Neuron (in vitro differentiated cells): ENCODE measurements at regions not wholly inside any gene's neighbourhood (a gene's known extent, or its start where the extent isn't known, plus 50 kb on each side); places are given as distances from the start of the nearest gene placed in this dataset.

Experiments
- H2AFZ ChIP-seq: one replicate; pipeline ENCODE4 v1.6.1; 2013; ENCODE audit warnings: low read depth, mild to moderate bottlenecking, inconsistent platforms, low read length, moderate library complexity
- H3K27me3 ChIP-seq: one replicate; pipeline ENCODE4 v1.6.1; 2013; ENCODE audit warnings: low read length; ENCODE audit not compliant: insufficient read depth
- H3K36me3 ChIP-seq: one replicate; pipeline ENCODE4 v1.6.1; 2013; ENCODE audit warnings: low read length; ENCODE audit not compliant: insufficient read depth
- H3K4me1 ChIP-seq: one replicate; pipeline ENCODE4 v1.6.1; 2013; ENCODE audit warnings: low read length; ENCODE audit not compliant: insufficient read depth
- H3K4me3 ChIP-seq: 2 replicates; pipeline ENCODE4 v1.5.1; 2013; ENCODE audit warnings: mild to moderate bottlenecking, low read length, moderate library complexity
- H3K9me3 ChIP-seq: one replicate; pipeline ENCODE4 v1.6.1; 2013; ENCODE audit warnings: low read length

DNA sequence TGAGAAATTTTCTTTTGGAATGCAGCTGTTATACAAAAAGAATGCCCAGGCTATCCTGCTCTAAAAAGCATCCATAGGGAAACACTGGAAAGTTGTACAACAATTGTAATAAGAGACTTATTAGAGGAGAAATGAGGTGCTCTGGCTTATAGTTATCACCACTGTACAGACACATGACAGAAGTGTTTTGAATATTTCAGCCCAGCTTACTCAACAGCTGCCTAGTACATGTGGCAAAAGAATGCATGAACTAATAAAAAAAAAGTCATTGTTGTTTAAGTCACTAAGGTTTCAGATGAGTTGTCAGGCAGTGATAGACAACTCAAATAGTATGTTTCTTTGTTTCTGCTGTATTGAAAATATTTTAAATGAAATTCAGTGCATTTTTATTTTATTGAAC lies 307.7 kb downstream of the GPM6A start:
- H3K27me3 ChIP-seq = no peaks in the 10 kb centered on the region
- H3K9me3 ChIP-seq = no peaks in the 10 kb centered on the region
- H3K4me1 ChIP-seq = no peaks in the 10 kb centered on the region
- H3K4me3 ChIP-seq = no peak overlapping the region
- no peaks in the 10 kb centered on the region for H3K36me3 ChIP-seq
- no peak overlapping the region for H2AFZ ChIP-seq

GRCh38 chr4:175509320-175509719 lies 302.7 kb downstream of the GPM6A start:
- H3K4me1 ChIP-seq = no peaks in the 10 kb centered on the region
- H3K27me3 ChIP-seq = no peaks in the 10 kb centered on the region
- no peaks in the 10 kb centered on the region for H3K36me3 ChIP-seq
- H3K9me3 ChIP-seq = no peaks in the 10 kb centered on the region
- H3K4me3 ChIP-seq = no peak overlapping the region
- H2AFZ ChIP-seq = no peak overlapping the region

DNA sequence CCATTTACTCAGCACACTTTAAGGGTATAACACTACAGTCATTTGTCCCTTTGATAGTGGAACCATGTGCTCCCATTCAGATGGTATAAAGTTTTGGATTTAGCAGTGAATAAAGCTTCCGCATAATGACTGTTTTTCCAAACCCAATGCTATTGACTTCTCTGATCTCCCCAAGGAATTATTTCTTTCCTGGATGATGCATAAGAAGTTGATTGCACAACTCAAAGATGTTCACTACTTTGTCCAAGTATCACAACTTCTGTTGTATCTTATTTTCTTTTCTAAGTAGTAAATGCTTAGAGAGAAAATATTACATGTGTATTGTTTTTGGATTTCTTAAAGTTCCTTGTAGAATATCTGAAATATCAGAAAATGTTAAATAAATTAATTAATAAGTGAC lies 300.2 kb downstream of the GPM6A start:
- Histone ChIP-seq H3K4me3 (no peak overlapping the region), H3K9me3 (no peaks in the 10 kb centered on the region), H3K27me3 (no peaks in the 10 kb centered on the region)

GRCh38 chr4:175514174-175514573 lies 297.9 kb downstream of the GPM6A start:
- Histone ChIP-seq H2AFZ (no peak overlapping the region), H3K4me1 (no peaks in the 10 kb centered on the region), H3K9me3 (no peaks in the 10 kb centered on the region), H3K36me3 (no peaks in the 10 kb centered on the region), H3K4me3 (no peak overlapping the region), H3K27me3 (no peaks in the 10 kb centered on the region)

More for the DNA sequence above, 300.2 kb downstream of the GPM6A start:
- H3K36me3 ChIP-seq = no peaks in the 10 kb centered on the region
- H3K4me1 ChIP-seq = no peaks in the 10 kb centered on the region
- H2AFZ ChIP-seq = no peak overlapping the region

DNA sequence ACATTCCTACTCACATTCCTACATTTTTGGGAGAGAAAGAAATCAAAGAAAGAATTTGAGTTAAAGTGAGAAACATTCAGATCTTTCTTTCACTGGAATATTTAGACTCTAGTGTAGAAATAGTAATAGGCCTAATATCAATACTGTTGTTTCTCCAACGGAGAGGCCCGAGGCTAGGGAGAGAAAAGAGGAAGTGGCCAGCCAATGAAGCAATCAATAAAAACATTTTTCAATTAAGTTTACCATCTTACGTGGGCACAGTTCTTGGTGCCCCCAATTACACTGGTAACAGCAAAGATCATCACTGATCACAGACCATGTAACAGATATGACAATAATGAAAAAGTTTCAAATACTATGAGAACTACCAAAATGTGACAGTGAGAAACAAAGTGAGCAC lies 281.4 kb downstream of the GPM6A start:
- Histone ChIP-seq H3K9me3 (no peaks in the 10 kb centered on the region), H3K27me3 (no peaks in the 10 kb centered on the region), H2AFZ (no peak overlapping the region), H3K36me3 (no peaks in the 10 kb centered on the region), H3K4me3 (no peak overlapping the region), H3K4me1 (no peaks in the 10 kb centered on the region)

DNA sequence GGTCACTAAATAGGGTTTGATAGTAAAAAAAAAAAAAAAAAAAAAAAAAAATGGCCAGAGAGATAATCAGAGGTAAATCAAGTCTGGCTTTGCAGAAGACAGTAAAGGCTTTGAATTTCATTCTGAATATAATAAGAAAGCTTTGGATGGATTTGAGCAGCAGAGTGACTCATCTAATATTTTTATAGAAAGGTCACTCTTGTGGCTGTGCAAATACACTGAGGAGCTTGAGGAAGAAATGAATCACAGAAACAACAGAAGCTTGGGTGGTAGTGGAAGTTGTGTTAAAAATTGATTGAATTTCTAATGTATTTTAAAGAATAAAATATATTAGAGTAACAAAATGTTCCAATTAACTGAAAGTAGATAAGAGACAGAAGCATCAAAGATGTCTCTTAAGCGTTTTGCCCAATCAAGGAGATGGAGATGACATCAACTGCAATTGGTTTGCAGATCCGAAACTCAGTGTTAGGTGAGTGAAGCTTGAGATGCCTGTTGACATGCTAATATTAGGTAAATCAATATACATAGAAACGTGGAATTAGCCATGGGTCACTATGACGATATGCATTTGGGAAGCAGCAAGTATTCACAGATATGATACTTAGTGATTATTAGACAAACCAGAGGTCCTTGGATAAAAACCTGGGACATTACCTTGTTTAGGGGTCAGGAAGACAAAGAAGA lies 280.5 kb downstream of the GPM6A start:
- Histone ChIP-seq H3K4me1 (no peaks in the 10 kb centered on the region), H3K36me3 (no peaks in the 10 kb centered on the region), H3K4me3 (no peak overlapping the region)

DNA sequence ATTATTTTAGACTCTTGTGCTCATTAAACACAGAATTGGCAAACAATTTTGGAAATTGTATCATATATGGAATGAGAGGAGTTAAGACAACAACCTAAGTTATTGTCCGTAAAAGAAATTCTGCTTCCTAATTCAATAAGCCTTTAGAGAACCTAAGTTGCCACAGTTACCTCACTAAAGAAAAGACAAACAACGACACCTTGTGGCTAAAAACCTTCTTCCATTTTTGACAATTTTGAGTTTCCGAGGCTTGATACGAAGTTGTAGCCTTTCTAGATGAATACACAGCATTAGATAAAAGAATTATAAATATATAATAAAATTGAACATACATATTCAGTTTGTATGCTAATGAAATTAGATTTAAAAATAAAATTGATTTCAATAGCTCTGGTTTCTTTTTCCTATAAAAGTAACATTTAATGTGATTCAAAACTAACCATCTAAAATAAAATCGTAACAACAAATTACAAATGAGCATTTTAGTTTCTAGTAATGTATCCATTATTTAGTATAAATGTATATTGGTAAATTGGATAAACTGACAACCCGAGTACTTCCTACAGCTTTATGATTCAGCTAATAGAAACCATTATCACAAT lies 275.1 kb downstream of the GPM6A start:
- Histone ChIP-seq H3K9me3 (no peaks in the 10 kb centered on the region), H3K4me1 (no peaks in the 10 kb centered on the region), H3K36me3 (no peaks in the 10 kb centered on the region), H3K4me3 (no peak overlapping the region), H2AFZ (no peak overlapping the region), H3K27me3 (no peaks in the 10 kb centered on the region)

More for the DNA sequence above, 280.5 kb downstream of the GPM6A start:
- Histone ChIP-seq H2AFZ (no peak overlapping the region), H3K9me3 (no peaks in the 10 kb centered on the region), H3K27me3 (no peaks in the 10 kb centered on the region)

- no peaks in the 10 kb centered on the region for H3K4me1 ChIP-seq
- no peaks in the 10 kb centered on the region for H3K27me3 ChIP-seq
- no peaks in the 10 kb centered on the region for H3K9me3 ChIP-seq
- H2AFZ ChIP-seq = no peak overlapping the region
- H3K4me3 ChIP-seq = no peak overlapping the region
- H3K36me3 ChIP-seq = no peaks in the 10 kb centered on the region
Observed at GRCh38 chr4:175539498-175539897, 272.6 kb downstream of the GPM6A start.

DNA sequence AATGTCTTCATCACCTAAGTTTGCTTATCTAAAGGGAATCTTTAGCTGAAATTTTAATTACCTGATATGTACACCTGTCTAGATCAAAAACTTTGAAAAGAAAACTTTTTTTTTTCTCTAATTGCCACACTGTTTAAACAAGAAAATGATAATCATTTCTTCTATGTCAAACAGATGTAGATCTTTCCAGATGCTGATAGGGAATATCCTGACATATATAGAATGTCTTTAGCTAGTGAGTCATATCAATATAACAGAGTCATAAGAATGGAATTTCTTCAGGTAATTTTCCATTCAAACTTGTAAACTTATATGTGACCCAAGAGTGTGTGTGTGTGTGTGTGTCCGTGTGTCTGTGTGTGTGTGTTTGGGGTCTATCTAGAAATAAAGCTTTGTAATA lies 271.9 kb downstream of the GPM6A start:
- H2AFZ ChIP-seq = no peak overlapping the region
- no peak overlapping the region for H3K4me3 ChIP-seq
- H3K27me3 ChIP-seq = no peaks in the 10 kb centered on the region
- H3K36me3 ChIP-seq = no peaks in the 10 kb centered on the region
- H3K4me1 ChIP-seq = no peaks in the 10 kb centered on the region
- H3K9me3 ChIP-seq = no peaks in the 10 kb centered on the region

DNA sequence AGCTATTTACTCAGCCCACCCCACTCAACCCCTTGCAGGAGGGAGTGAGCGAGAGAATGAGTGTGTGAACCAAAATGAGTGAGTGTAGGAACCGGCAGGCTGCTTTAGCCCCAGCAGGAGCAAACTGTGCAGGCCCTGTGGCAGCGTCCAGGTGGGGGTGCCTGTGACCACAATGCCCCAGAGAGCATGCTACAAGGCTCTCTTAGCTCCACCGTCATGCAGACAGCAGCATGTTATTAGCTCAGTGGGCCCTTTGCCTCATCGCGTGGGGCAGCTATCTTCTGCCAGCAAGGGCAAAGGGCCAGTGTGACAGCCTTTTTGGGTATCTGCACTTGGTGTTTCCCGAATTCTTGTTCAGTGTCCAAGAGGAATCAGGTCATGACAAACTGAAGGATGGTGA lies 271.3 kb downstream of the GPM6A start:
- no peaks in the 10 kb centered on the region for H3K36me3 ChIP-seq
- no peak overlapping the region for H3K4me3 ChIP-seq
- H3K27me3 ChIP-seq = no peaks in the 10 kb centered on the region
- no peak overlapping the region for H2AFZ ChIP-seq
- H3K4me1 ChIP-seq = no peaks in the 10 kb centered on the region
- no peaks in the 10 kb centered on the region for H3K9me3 ChIP-seq

GRCh38 chr4:175542786-175543185 lies 269.3 kb downstream of the GPM6A start:
- H2AFZ ChIP-seq = no peak overlapping the region
- no peak overlapping the region for H3K4me3 ChIP-seq
- H3K4me1 ChIP-seq = no peaks in the 10 kb centered on the region
- H3K9me3 ChIP-seq = no peaks in the 10 kb centered on the region
- no peaks in the 10 kb centered on the region for H3K27me3 ChIP-seq
- no peaks in the 10 kb centered on the region for H3K36me3 ChIP-seq

GRCh38 chr4:175559126-175559525 lies 252.9 kb downstream of the GPM6A start:
- H3K4me3 ChIP-seq = no peak overlapping the region
- H3K4me1 ChIP-seq = peaks cover 4% of the 10 kb centered on the region
- no peaks in the 10 kb centered on the region for H3K36me3 ChIP-seq
- no peaks in the 10 kb centered on the region for H3K27me3 ChIP-seq
- no peaks in the 10 kb centered on the region for H3K9me3 ChIP-seq
- H2AFZ ChIP-seq = peak overlapping the region; percentile 55

GRCh38 chr4:175559526-175559925 lies 252.5 kb downstream of the GPM6A start:
- Histone ChIP-seq H3K4me1 (peaks cover 4% of the 10 kb centered on the region), H3K4me3 (no peak overlapping the region), H3K9me3 (no peaks in the 10 kb centered on the region), H3K36me3 (no peaks in the 10 kb centered on the region), H3K27me3 (no peaks in the 10 kb centered on the region), H2AFZ (peak overlapping the region; percentile 55)

DNA sequence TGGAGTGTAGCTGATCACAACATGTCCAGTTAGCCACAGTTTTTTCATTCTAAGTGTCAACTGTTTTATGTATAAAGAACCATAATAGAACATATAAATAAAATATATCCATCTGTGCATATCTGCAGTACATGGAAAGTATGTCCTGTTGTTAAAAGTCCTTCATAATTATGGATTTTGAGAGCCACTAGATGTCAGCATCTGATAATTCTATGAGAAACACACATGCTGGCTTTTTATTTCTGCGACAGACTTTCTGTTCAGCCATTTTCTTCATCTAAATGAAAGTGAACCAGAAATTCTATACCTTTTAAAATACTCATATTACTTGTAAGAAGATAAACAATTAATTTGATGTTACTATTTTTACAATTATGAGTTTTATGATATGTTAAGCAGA lies 251.5 kb downstream of the GPM6A start:
- Histone ChIP-seq H3K4me3 (no peak overlapping the region), H3K9me3 (no peaks in the 10 kb centered on the region), H3K27me3 (no peaks in the 10 kb centered on the region), H3K4me1 (peaks cover 4% of the 10 kb centered on the region), H3K36me3 (no peaks in the 10 kb centered on the region), H2AFZ (no peak overlapping the region)
